Kidney (tissue), 13 donors: ENCODE measurements at regions not wholly inside any gene's neighbourhood (a gene's known extent, or its start where the extent isn't known, plus 50 kb on each side); places are given as distances from the start of the nearest gene placed in this dataset.

Experiments
- DNase-seq, 5 donors: peaks; one replicate each; pipeline ENCODE4 v3.0.0-alpha.2; 2013 to 2020
- FAIRE-seq: peaks from 2 replicates; lab custom pipeline; 2012; peaks lifted over from hg19 to GRCh38; lab: Jason Lieb, UNC
- H3K27ac ChIP-seq, 2 donors: one replicate each; pipeline ENCODE4 v1.7.0; 2013; ENCODE audit warnings: low read depth in 2 of 2, low read length in 2 of 2, inconsistent platforms in 1 of 2
- H3K27me3 ChIP-seq: one replicate; pipeline ENCODE4 v1.7.1; 2013; ENCODE audit warnings: low read length, inconsistent platforms; ENCODE audit not compliant: control insufficient read depth, insufficient read depth
- H3K36me3 ChIP-seq, 3 donors: one replicate each; pipeline versions ENCODE4 v1.7.0 to v1.7.1; 2013; ENCODE audit warnings: low read length in 3 of 3, control low read depth in 1 of 3, inconsistent platforms in 1 of 3; ENCODE audit not compliant: insufficient read depth in 3 of 3, control insufficient read depth in 2 of 3
- H3K4me1 ChIP-seq, 3 donors: one replicate each; pipeline versions ENCODE4 v1.7.0 to v1.7.1; 2013; ENCODE audit warnings: low read length in 3 of 3, inconsistent platforms in 1 of 3, low read depth in 1 of 3; ENCODE audit not compliant: control insufficient read depth in 2 of 3, insufficient read depth in 2 of 3
- H3K4me3 ChIP-seq, 3 donors: one replicate each; pipeline versions ENCODE4 v1.7.0 to v1.8.1; 2013; ENCODE audit warnings: low read length in 3 of 3, control low read depth in 1 of 3, inconsistent platforms in 1 of 3
- H3K9ac ChIP-seq, 3 donors: one replicate each; pipeline versions ENCODE4 v1.7.0 to v1.7.1; 2013; ENCODE audit warnings: low read length in 3 of 3, control low read depth in 1 of 3, inconsistent platforms in 1 of 3
- H3K9me3 ChIP-seq, 3 donors: one replicate each; pipeline versions ENCODE4 v1.7.0 to v1.7.1; 2013; ENCODE audit warnings: low read length in 3 of 3, control low read depth in 1 of 3, inconsistent platforms in 1 of 3; ENCODE audit not compliant: control insufficient read depth in 2 of 3, insufficient read depth in 1 of 3
- intact Hi-C: fragments of 100-400 bp; cut with DNase I; formaldehyde crosslinking; loops from one replicate; pipeline ENCODE4 v1.11.1; 2022
- TF ChIP-seq, protein P1 (sequence below): IDR thresholded peaks from 3 replicates; pipeline ENCODE4 v1.5.1; 2012; ENCODE audit warnings: mild to moderate bottlenecking, moderate library complexity, borderline replicate concordance; ENCODE audit not compliant: insufficient read depth; ENCODE audit errors: extremely low read depth
- donor health status: control.
- donor health status: control.
- donor health status: control.
- donor health status: control.
- donor health status: control.
- donor health status: DM: yes; HTN: yes; CAD: no.
- donor health status: Normal renal cell carcinoma (clear cell type).

DNA sequence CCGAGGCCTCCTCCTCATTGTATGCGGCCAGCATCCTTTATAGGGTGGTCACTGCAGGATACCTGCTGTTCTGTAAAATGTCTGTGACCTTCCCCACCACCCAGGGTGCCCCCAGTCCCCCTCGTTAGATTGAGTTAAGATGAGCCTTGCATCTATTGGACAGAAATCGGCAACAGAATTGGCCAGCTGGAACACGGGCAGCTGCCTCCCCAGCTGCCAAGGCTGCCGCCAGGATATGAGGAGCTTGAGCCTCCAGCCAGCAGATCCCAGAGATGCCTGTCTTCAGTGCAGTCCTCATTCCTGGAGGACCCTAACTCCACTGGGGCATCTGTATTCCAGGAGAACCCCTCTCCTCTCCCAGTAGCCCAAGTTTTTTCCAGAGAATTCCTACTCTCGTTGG is 463.0 kb downstream of the TSHZ3 start:
- no peaks in the 10 kb centered on the region for H3K4me1 ChIP-seq
- no peak overlapping the region for H3K9ac ChIP-seq
- no peaks in the 10 kb centered on the region for H3K36me3 ChIP-seq
- H3K4me3 ChIP-seq, result no peak overlapping the region
- no peaks in the 10 kb centered on the region for H3K9me3 ChIP-seq
- TF ChIP-seq, protein P1, sequence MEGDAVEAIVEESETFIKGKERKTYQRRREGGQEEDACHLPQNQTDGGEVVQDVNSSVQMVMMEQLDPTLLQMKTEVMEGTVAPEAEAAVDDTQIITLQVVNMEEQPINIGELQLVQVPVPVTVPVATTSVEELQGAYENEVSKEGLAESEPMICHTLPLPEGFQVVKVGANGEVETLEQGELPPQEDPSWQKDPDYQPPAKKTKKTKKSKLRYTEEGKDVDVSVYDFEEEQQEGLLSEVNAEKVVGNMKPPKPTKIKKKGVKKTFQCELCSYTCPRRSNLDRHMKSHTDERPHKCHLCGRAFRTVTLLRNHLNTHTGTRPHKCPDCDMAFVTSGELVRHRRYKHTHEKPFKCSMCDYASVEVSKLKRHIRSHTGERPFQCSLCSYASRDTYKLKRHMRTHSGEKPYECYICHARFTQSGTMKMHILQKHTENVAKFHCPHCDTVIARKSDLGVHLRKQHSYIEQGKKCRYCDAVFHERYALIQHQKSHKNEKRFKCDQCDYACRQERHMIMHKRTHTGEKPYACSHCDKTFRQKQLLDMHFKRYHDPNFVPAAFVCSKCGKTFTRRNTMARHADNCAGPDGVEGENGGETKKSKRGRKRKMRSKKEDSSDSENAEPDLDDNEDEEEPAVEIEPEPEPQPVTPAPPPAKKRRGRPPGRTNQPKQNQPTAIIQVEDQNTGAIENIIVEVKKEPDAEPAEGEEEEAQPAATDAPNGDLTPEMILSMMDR, result no peak
- DNase-seq (no peak), FAIRE-seq (no peak)
- no peaks in the 10 kb centered on the region for H3K27me3 ChIP-seq
- intact Hi-C loops, result no loop called here
- H3K27ac ChIP-seq, result no peak overlapping the region

DNA sequence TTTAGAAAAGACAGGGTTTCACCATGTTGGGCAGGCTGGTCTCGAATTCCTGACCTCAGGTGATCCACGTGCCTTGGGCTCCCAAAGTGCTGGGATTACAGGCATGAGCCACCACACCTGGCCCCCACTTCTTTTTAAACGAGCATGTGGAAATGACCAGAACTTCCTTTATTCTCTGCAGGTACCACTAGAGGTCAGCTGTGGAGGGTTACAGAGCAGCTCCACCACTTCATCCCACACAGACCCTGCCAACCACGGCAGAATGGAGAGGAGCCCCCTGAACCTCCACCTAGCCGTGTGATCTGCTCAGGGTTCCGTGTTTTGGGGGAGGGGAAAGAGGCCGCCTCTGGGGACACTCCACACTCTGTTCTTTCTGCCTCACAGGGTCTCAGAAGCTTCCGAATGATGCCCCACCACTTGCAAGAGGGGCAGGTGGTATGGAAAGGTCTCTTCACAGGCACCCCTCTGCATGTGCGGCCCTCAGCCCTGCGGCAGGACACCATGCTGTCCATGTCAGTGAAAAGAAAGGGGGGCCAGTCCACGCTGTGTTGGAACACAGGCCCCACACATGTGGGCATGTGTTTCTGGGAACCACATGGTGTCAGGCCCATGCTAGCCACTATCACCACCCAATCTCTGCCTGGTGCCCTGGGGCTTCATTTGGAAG is 465.0 kb downstream of the TSHZ3 start:
- DNase-seq (no peak), FAIRE-seq (no peak)
- no peak overlapping the region for H3K27ac ChIP-seq
- intact Hi-C loops, result no loop called here
- no peak overlapping the region for H3K4me3 ChIP-seq
- no peaks in the 10 kb centered on the region for H3K9me3 ChIP-seq
- H3K9ac ChIP-seq, result no peak overlapping the region
- no peaks in the 10 kb centered on the region for H3K4me1 ChIP-seq
- TF ChIP-seq, protein P1, result no peak
- no peaks in the 10 kb centered on the region for H3K27me3 ChIP-seq
- H3K36me3 ChIP-seq, result no peaks in the 10 kb centered on the region

DNA sequence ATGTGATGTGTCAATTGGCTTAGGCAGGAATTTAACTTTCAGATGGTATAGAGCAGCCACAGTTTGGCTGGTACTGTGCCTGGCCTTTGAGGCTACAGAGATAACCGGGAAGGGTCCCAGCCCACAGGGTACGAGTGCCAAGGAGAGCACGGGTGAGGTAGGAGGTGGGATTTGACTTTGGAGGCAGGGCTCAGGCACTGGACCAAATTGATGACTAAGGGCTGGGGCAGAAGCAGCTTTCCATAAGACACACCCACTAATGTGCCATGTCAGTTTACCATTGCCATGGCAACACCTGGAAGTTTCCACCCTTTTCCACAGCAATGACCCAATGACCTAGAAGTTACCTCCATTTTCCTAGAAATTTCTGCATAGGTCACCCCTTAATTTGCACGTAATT is 466.2 kb downstream of the TSHZ3 start:
- Histone ChIP-seq H3K27ac (no peak overlapping the region), H3K36me3 (no peaks in the 10 kb centered on the region), H3K4me1 (no peaks in the 10 kb centered on the region), H3K27me3 (no peaks in the 10 kb centered on the region), H3K4me3 (no peak overlapping the region), H3K9ac (no peak overlapping the region), H3K9me3 (no peaks in the 10 kb centered on the region)
- TF ChIP-seq, protein P1, result no peak
- DNase-seq (no peak), FAIRE-seq (no peak)
- intact Hi-C loops, result no loop called here
